CD4-positive, alpha-beta T cell treated with Interleukin-6 for 4 hours (primary cell): ENCODE measurements at regions not wholly inside any gene's neighbourhood (a gene's known extent, or its start where the extent isn't known, plus 50 kb on each side); places are given as distances from the start of the nearest gene placed in this dataset.

ENCODE experiments used
- DNase-seq: peaks from one replicate; pipeline ENCODE4 v3.0.0-alpha.2; 2020; ENCODE audit warnings: mixed read lengths

DNA sequence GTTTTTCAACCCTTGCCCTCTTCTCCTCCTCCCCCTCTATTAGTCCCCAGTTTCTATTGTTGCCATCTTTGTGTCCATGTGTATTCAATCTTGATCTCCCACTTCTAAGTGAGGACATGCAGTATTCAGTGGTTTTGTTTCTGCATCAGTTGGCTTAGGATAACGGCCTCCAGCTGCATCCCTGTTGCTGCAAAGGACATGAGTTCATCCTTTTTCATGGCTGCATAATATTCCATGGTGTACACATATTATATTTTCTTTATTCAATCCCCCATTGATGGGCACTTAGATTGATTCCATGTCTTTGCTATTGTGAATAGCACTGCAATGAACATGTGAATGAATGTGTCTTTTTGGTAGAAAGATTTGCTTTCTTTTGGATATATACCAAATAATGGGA is 190.4 kb upstream of the LYZL1 start:
- DNase-seq: no peak

DNA sequence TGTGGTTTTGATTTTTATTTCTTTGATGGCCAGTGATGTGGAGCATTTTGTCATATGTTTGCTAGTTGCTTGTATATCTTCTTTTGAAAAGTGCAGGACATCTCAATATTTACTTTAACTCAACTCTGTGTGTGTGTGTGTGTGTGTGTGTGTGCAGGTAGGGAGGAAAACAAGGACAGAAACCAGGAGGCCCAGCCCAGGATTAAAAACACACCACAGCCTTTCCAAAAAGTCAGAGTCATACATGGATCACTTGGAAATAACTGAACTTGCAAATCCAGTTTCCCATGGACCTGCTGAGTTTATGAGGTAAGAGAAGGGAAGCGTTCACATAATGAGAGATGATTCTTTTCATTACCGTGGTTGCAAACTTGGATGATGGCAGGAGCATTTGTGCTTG is 189.9 kb upstream of the LYZL1 start:
- DNase-seq: no peak

DNA sequence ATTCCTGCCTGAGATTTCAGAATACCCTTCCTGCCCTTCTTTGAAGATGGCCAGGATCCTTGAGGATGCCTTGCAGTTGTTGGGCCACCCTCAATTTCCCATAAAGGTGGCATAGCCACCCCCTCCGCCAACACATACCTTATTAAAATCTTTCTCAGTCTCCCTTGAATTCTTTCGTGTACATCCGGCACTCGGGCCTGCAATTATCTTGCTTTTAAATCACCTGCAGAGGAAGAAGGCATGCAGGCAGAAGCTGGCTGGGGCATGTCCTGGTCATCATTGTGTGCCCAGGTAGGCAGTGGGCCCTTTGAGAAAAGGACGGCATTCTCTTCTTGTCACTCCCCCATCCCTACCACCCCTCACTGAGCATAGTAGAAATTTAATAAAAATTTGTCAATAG is 189.5 kb upstream of the LYZL1 start:
- DNase-seq: no peak

DNA sequence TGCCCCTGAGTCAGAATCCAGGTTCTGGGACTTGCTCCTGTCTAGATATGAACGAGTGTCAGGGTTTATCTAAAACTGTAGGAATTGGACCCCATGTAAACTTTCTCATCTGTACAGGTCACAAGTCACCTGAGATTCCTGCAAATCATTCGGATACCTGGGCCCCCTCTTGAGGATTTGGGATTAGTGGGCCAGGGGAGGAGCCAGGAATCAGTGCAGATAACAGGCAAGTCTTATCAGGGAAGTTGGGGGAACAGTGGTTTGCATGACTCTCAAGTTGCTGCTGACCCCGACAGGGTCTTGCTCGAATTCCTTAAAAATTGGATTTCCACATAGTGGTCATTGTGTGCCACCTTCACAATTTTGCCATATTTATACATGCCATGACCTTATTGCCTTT is 188.4 kb upstream of the LYZL1 start:
- no peak for DNase-seq

DNA sequence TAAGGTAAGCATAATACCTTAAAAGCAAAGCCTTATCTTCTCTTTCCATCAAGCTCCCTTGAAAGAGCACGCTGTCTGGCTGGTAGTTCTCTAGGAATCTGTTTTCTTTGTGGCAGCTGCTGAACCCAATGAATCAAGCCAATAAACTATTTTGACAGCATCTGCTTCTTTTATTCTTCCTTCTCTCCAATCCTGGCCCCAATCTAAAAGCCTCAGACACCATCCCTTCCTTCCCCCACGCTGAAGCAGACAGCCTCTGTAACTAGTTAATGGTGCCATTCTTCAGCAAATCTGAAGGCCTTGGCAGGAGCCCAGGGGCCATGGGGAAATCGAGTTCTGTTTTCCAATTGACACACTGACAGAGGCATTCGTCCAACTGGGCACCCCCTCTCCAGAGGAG is 186.6 kb upstream of the LYZL1 start:
- no peak for DNase-seq

DNA sequence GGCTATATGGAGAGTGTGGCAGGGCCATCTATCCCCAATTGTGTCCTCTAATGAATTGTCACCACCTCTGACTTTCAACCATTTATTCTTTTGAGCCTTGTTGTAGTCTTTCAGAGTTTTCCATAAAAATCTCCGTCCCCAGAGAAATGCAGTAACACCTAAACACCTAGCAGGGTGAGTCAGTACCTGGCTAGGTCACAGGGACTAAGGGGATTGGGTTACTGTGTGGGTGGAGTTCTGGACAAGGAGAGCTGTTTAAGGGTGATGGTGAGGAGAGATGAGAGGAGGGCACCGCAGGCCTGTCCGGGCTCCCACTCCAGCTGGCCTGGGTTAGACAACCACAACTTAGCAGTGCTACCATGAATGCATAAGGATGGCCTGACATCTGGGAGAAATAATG is 186.2 kb upstream of the LYZL1 start:
- no peak for DNase-seq

DNA sequence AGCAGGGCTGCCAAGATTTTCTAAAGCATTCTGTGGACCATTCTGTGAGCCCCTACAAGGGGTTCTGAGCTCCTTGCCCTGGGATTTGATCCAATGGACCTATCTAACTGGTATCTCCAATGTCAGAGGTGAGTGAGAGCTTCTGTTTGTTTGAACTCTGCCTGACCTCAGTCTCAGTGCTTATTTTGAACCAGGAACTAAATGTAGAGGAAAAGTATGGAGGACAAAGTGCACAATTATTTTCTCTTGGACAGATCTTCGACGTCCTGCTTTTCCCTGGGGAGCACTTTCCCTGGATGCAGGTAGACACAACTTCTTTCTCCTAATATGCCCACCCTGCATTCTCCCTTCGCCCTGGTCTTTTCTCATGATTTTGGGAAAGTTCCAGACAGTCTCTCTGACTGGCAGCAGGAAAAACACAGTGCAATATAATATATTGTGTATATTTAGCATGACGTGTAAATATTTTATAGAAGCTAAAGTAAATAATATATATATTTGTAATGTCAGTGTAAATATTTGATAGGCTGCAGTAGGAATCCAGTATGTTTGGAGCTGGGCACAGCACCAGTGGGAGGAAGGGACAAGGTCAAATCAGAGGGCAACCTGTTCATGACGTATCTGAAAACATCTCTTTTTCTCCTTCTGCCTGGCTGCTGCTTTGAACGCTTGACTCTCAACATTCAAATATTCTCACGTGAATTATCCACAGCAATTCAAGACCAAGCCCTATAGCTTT is 184.0 kb upstream of the LYZL1 start:
- DNase-seq: no peak

DNA sequence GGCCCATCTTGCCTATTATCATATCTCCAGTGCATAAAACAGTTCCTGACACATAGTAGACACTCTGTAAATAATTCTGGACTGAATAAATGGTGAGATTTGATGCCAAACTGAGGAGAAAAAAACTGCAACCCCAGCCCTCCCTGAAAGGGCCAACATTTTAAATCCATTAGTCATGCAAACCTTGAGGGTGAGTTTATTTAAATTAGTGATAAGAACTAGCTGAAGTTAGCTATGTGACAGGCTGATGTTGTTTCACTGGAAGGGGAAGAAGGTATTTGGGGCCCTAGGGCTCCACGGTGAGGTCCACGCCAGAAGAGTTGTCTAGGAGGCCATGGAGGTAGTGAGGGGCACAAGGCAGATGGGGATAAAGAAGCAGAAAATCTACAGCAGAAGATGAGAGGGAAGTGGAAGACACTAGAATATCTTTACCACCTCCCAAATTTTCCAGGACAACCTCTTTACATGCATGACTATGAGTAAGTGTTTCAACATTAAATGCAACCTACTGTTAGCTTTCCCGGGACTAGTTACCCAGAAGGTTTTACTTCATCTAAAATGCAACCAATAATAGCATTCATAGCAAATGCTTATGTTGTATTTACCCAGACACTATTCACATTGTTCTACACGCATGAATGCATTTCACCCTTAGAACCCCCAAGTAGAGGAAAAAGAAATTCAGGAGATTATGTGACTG is 183.2 kb upstream of the LYZL1 start:
- DNase-seq: no peak

DNA sequence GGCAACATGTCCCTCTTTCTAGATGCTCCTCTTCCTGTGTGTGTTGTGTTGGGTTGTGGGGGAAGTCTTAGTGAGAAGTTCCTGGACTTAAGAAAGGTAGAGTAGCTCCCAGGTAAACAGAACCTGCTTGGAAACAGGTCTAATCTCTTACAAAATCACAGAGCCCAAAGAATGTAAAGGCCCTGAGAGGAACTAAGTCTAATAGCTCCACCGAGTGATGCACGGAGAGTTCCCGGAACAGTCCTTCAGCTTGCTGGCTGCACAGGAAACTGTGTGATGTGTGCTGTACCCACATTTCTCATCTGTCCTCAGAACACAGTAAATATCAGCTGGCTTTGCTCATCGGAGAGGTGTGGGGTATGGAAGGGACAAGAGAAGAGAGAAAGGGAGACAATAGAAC is 182.6 kb upstream of the LYZL1 start:
- DNase-seq: no peak

DNA sequence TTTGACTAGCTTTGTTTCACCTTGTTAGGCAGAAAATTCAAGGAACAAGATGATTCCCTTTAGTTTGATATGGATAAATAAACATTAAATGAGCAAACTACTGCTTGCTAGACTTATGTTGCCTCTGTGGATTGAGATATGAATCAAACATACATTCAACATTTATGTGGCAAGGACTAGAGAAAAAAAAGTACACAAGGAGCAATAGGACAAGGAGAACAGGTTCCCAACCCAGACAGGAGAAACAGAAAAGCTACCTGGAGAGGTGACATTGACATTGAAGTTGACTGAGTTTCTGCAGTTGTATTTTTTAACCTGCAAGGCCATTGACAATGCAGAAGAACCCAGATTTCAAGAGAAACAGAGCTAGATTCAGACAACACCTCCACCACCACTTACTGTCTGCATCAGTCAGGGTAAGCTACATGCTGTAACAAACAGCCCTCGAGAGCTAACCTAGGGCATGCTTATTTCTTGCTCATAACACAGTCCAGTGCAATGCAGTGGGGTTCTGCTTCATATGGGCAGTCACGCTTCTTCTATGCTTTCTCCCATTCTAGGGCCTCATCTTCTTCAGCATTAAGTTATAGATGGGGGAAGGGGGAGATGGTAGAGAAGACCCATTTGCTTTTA is 180.9 kb upstream of the LYZL1 start:
- no peak for DNase-seq

DNA sequence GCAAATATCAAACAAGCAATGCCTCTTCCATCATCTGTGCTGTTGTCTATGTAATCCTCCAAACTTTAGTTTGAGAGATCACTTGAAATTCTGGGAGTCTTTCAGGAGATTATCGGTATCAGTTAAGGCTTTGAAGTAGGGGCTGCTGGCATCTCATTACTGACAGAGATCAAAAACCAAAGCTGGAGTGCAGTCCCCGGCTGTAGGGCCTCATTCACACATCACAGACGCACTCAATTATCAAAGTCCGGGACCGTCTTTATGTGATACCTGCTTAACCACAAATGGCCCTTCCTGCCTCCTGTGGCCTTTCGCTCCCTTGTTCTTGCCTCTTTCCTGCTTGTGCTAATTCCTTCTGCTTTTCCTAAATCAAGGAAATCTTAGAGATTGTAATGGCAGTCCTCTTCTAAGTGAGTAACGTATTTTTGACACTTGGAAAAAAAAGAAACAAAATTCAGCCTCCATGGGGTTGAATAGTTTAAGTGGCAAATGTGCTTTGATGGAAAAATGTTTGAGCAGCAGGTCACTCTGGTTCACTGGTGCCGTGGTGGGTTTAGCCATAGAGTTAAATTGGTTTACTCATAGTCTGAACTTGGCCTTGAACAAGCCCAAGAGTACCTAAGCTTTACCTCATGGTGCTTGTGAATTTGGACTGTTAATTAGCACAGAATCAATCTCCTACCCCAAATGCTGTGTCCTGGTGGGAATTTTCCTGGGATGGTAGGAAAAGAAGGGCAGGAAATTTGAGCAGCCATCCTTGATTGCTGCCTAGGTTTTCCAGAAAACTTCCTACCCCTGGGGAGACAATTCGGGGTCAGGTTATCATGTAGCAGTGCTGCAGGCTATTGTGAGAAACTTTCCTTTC is 178.9 kb upstream of the LYZL1 start:
- no peak for DNase-seq

DNA sequence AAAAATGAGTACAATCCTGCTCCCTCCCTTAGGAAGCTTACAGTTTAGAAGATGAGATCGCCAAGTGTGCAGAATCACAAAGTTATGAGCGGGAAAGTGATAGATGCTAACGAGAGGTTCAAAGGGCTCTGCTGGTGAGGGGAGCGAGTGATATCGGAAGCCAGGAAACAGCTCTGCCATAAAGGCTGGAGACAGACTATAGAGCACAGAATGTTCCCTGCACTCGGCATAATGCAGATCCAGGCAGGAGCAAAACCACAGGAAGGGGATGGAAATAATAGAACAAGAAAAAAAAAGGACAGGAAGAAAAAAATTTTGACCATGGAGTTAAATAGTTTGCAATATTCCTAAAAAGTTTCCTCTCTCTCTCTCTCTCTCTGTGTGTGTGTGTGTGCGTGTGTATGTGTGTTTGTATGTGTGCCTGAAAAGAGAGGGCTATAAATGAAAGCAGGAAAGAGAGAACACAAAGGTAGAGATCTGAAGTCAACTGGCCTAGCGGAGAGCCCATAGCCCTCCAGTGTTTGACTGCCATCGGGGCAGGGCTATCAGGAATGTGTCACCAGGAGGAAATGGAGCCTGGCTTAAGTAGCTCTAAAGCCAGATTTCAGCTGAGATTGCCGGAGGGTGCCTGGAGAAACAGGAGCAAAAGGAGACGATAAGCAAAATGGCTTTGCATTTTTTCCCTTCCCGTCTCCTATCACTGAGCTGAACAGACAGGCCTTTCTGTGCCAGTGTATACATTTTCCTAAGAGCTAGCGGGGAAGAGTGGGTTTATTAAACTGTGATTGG is 175.8 kb upstream of the LYZL1 start:
- no peak for DNase-seq

DNA sequence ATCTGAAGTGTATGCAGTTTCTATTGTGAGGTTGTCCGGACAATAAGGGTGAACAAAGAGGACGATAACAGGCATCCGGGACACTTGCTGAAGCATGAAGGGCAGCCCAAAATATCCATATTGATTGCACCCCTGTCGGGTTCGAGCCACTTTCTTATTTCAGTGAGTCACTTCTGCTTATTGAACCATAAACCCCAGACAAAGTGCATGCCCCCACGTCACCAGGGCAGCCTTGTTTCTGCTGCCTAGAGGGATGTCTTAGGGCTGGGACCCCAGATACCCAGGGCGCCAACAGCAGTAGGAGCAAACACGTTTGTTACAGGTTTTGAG is 175.3 kb upstream of the LYZL1 start:
- no peak for DNase-seq

DNA sequence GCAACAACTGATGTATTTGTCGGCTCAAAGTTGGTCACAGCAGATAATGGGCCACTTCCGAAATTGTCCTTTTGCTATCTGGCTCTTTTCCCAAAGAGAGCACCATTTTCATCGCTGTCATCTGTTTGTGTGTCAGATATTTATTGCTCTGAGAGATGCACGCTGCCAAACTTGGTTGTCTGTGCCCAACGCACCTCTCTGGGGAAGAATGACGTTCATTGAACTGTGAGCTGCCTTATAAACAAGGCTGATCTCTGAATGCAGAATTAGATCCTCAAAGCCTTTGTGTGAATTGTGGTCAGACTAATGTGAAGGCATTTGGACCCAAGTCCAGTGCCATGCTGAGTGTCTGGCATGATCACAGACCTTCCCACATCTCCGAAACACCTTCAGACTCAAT is 174.7 kb upstream of the LYZL1 start:
- no peak for DNase-seq

DNA sequence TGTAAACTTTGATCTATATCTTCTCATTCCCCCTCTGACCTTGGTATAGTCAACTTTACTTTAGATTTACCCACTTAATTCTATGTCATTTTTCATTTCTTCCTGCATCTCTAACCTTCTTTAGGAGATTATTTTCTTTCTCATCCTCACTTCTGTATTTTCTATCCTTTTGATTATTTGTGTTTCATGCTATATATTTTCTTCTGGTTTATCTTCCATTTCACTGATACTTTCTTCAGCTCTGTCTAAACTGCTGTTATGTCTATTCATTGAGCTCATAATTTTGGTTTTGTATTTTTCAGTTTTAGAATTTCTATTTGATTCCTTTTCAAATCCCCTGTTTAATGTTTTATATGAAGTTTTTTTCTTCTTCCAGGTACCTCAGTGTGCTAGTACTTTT is 171.1 kb upstream of the LYZL1 start:
- no peak for DNase-seq

DNA sequence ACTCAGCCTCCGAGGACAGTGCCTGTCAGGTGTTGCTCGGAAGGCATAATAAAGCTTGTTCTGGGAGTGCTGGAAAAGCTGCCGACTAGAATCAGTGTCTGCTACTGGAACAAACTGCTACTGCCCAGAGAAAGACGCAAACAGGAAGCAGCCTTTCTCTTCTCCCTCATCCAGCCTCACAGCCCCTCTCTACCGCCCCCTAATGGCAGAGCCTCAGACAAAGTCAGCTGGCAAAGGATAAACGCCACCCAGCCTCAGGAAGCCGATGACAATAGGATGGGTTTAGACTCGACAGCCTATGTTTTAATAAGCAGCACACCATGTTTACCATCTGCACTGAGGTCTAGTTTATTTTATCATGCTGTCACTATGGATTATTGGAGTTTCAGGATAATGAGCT is 169.5 kb upstream of the LYZL1 start:
- DNase-seq: no peak

DNA sequence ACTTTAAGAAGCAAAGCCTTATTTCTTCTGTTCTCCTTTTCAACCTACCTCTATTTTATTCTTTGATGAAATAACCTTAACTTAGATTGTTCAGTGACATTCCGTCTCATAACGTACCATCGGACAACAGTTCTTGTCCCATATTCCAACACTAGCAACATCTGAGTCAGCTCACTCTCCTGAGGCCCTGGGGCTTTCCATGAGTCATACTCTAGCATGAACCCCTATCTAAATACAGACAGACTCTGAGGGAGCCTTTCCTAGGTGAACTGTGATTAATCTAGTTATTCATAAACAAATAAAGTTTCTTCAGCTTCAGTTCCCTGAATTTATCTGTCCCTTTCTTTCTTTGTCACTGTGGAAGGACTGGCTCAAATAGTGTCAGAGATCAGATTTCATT is 168.7 kb upstream of the LYZL1 start:
- DNase-seq: no peak

DNA sequence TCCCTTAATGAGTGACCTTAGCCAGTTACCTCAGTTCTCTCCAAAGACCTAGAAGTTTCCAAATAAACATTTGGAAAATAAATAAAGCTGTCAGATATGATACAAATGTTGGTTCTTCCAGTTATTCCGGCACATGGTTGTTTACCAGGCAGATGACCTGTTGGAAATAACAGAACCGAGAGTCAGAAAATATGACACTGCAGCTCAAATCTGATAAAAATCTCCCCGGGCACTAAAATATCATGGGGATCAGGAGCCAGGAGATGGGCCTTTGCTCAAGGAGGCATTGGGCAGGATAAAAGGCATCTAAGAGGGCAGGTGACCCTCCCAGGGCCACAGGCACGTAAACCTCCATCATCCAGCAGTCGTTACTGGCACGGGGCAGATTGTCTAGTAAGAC is 164.0 kb upstream of the LYZL1 start:
- DNase-seq: no peak

DNA sequence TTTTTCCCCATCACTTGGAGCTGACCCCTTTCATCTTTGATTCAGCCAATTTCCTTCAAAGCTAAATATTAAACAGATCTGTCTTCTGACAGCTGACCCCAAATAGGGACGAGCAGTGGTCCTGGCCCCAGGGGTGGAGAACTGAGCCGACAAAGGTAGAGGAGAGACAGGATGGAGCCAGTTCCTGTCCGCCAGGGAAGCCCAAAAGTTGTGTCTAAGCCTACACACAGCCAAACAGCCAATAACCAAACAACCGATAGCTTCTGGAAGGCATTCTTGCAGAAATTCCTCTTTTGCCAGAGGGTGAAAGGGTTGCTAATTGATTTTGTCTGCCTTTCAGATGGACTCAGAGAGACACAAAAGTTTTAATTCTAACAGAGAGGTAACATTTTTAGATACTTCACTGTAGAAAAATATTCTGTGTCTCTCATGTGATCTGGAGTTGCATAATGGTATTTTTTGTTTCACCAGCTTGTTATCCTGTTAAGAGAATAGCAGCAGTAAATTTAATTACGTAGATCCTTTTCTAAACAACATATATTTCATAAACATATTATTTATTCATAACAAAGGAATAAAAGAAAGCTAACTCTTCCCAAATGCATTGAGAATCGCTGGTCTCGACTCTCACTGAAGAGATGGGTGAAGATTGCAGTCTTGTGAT is 161.7 kb upstream of the LYZL1 start:
- DNase-seq: no peak

DNA sequence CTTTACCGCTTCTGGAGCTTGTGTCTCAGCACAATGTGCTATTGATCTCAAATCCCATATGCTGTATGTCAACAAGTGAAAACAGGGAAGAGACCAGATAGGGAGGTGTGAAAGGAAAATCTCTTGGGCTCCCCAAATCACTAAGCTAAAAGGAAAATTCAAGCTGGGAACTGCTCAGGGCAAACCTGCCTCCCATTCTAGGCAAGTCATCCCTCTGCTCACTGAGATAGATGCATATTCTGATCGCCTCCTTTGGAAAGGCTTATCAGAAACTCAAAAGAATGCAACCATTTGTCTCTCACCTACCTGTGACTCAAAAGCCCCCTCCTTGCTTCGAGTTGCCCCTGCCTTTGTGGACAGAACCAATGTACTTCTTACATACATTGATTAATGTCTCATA is 161.1 kb upstream of the LYZL1 start:
- DNase-seq: no peak

DNA sequence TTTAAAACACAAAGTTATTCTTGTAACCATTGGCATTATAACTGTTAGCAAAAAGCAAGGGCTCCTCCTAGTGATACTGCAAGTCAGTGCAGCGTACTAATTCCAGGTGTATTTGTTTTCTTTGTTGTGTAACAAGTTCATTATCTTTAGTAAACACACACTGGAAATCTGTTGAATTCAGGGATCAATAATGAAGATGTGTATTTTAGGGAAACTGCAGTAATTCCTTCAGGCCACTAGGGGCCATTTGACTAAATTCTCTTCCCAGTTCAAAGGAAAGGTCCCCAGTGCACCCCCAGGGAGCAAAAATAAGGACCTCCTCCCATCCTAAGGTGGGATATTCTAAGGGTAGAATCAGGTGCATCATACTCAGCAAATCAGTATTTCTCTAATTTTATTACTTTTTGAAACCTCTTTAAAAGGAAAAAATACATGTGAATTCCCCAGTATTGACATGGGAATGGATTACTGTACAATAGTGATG is 158.6 kb upstream of the LYZL1 start:
- no peak for DNase-seq

DNA sequence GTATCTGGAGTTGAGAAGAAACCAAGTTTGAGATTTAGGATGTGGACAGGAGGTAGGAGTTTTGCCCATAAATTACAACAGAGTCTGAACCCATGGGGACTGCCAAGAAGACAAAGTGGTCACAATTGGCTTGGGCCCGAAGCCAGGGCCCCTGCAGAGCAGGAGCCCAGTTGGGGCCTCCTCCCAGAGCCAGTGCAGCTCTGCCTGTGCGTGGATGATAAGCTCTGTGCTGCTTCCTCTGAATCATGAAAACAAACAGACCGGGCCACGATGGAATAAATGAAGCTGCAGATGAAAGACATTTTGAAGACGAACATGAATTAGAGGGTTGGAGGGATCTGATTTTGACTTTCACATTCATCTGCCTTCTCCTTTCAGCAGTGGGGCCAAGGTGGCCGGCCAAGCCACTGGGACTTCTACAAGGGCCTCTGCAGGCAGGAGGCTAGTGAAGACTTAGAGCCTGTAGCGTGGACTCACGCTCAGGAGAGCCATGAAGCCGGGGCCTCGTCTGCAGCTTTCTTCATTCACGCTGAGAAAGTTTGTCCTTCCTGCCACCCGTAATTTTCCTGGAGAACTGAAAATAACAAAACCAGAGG is 156.8 kb upstream of the LYZL1 start:
- no peak for DNase-seq
